ENCODE measurements at regions not wholly inside any gene's neighbourhood (a gene's known extent, or its start where the extent isn't known, plus 50 kb on each side); places are given as distances from the start of the nearest gene placed in this dataset.

- DNase-seq (ENCODE audit: low read depth in 1 of 2, low spot score in 1 of 2) (no peak), FAIRE-seq (no peak), ATAC-seq (no peak)
- H3K4me1 ChIP-seq, result no peaks in the 10 kb centered on the region
- CTCF ChIA-PET, result interaction anchor here (2.9 to 6.0 kb wide), 2 partner anchors 232 to 466 kb away, joined by 9 to 27 read pairs; no protein-coding TSS in a partner anchor
- no peak overlapping the region for H3K27ac ChIP-seq
- no peak for TF ChIP-seq NFE2L2 (conservative IDR thresholded peaks at IDR 0.05; ENCODE audit: low read length)
- no peak overlapping the region for H3K4me2 ChIP-seq
- H3K4me3 ChIP-seq, result no peak overlapping the region
- no peaks in the 10 kb centered on the region for H3K9me3 ChIP-seq
- POLR2A ChIA-PET, result no interaction called here
- WGBS (ENCODE audit: missing lambda C conversion rate), result 11% methylated on average over 8 of the region's 15 CpGs
Measured at GRCh38 chr16:86052115-86052670, 153.2 kb downstream of the IRF8 start.

DNA sequence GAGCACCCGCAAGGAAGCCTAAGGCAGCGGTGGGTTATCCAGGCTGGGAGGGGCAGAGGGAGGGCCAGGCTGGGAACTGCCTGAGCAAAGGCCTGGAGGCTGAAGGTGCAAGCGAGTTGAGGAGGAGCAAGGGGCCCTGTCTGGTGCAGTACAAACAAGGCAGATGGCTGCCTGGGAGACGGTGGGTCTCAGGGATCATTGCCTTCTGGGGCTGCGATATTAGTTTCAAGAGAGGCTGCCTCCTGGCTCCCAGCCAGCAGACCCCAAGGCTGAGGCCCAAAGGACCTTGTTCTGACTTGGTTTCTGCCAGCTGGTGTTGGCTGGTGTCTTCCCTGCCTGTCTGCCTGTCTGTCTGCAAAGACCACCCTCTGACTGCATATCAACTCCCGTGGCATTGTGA, 154.0 kb downstream of the IRF8 start:
- no peak for TF ChIP-seq E2F6 (IDR thresholded peaks at IDR 0.05; ENCODE audit: borderline replicate concordance, low read depth)
- TF ChIP-seq ESRRA (IDR thresholded peaks at IDR 0.05; ENCODE audit: borderline replicate concordance, low read length), result no peak
- no peak for TF ChIP-seq JUNB (IDR thresholded peaks at IDR 0.05)
- no peak for TF ChIP-seq POLR2AphosphoS2 (conservative IDR thresholded peaks at IDR 0.05; ENCODE audit: low read length)
- no peak for TF ChIP-seq EP300 (IDR thresholded peaks at IDR 0.05)
- TF ChIP-seq NR3C1 (IDR thresholded peaks at IDR 0.05), result no peak
- TF ChIP-seq HEYL (CRISPR knock-in tag; IDR thresholded peaks at IDR 0.05), result no peak
- TF ChIP-seq RAD21 (conservative IDR thresholded peaks at IDR 0.05 in 1 of 2, IDR thresholded peaks at IDR 0.05 in 1 of 2), result no peak
- ChIA-PET CTCF (interaction anchor here (0.6 to 6.0 kb wide), 5 partner anchors 8 to 233 kb away, joined by 3 to 27 read pairs (median 5); no protein-coding TSS in a partner anchor), POLR2A (no interaction called here)
- H3K4me3 ChIP-seq, result no peak overlapping the region
- H3K9me3 ChIP-seq, result no peaks in the 10 kb centered on the region
- ATAC-seq (no peak), DNase-seq (ENCODE audit: low read depth in 1 of 2, low spot score in 1 of 2) (no peak), FAIRE-seq (no peak)
- H3K4me1 ChIP-seq, result no peaks in the 10 kb centered on the region
- H3K27ac ChIP-seq, result no peak overlapping the region
- no peak overlapping the region for H3K4me2 ChIP-seq
- 35% methylated on average over 6 of the region's 6 CpGs for WGBS (ENCODE audit: missing lambda C conversion rate)

- Histone ChIP-seq H3K9me3 (no peaks in the 10 kb centered on the region), H3K4me1 (no peaks in the 10 kb centered on the region), H3K4me2 (no peak overlapping the region), H3K4me3 (no peak overlapping the region), H3K27ac (no peak overlapping the region)
- 44% methylated on average over 14 of the region's 15 CpGs for WGBS (ENCODE audit: missing lambda C conversion rate)
- no peak for FAIRE-seq
- no peak for ATAC-seq
- DNase-seq (ENCODE audit: low read depth in 1 of 2, low spot score in 1 of 2), result no peak
- POLR2A ChIA-PET, result interaction anchor here (0.6 kb wide), 1 partner anchor 71 kb away, joined by 3 read pairs; no protein-coding TSS in a partner anchor
- TF ChIP-seq SREBF2 (IDR thresholded peaks at IDR 0.05), result no peak
- TF ChIP-seq TP53 (CRISPR knock-in tag; IDR thresholded peaks at IDR 0.05), result no peak
- no peak for TF ChIP-seq CBX8 (IDR thresholded peaks at IDR 0.05)
- TF ChIP-seq EHF (CRISPR knock-in tag; IDR thresholded peaks at IDR 0.05), result no peak
- no peak for TF ChIP-seq NPAS2 (CRISPR knock-in tag; IDR thresholded peaks at IDR 0.05; ENCODE audit: borderline replicate concordance)
- TF ChIP-seq HOXB5 (CRISPR knock-in tag; IDR thresholded peaks at IDR 0.05), result no peak
- no peak for TF ChIP-seq POLR2AphosphoS2 (conservative IDR thresholded peaks at IDR 0.05; ENCODE audit: low read length)
- TF ChIP-seq ZNF302 (CRISPR knock-in tag; IDR thresholded peaks at IDR 0.05), result no peak
- no peak for TF ChIP-seq FOXS1 (CRISPR knock-in tag; IDR thresholded peaks at IDR 0.05)
- TF ChIP-seq CHD2 (IDR thresholded peaks at IDR 0.05; ENCODE audit: low read length, partially characterized antibody), result no peak
- TF ChIP-seq RNF2 (IDR thresholded peaks at IDR 0.05; ENCODE audit: borderline replicate concordance, low read depth), result no peak
- TF ChIP-seq CBX2 (IDR thresholded peaks at IDR 0.05; ENCODE audit: borderline replicate concordance, low read depth), result no peak
- no peak for TF ChIP-seq JUN (IDR thresholded peaks at IDR 0.05)
- TF ChIP-seq MYC (IDR thresholded peaks at IDR 0.05; ENCODE audit: borderline replicate concordance, low read length), result no peak
- TF ChIP-seq FOSL2 (IDR thresholded peaks at IDR 0.05), result no peak
- TF ChIP-seq FOSL2 (CRISPR knock-in tag; IDR thresholded peaks at IDR 0.05), result no peak
- no peak for TF ChIP-seq KDM1A (IDR thresholded peaks at IDR 0.05; ENCODE audit: low read depth)
- no peak for TF ChIP-seq ZC3H11A (IDR thresholded peaks at IDR 0.05)
- CTCF ChIA-PET, result interaction anchor here (0.7 kb wide), 1 partner anchor 459 kb away, joined by 3 read pairs; no protein-coding TSS in a partner anchor
Measured at GRCh38 chr16:86059253-86060171, 160.6 kb downstream of the IRF8 start.

Data from A549 (cell line).